ENCODE measurements at regions not wholly inside any gene's neighbourhood (a gene's known extent, or its start where the extent isn't known, plus 50 kb on each side); places are given as distances from the start of the nearest gene placed in this dataset.

DNA sequence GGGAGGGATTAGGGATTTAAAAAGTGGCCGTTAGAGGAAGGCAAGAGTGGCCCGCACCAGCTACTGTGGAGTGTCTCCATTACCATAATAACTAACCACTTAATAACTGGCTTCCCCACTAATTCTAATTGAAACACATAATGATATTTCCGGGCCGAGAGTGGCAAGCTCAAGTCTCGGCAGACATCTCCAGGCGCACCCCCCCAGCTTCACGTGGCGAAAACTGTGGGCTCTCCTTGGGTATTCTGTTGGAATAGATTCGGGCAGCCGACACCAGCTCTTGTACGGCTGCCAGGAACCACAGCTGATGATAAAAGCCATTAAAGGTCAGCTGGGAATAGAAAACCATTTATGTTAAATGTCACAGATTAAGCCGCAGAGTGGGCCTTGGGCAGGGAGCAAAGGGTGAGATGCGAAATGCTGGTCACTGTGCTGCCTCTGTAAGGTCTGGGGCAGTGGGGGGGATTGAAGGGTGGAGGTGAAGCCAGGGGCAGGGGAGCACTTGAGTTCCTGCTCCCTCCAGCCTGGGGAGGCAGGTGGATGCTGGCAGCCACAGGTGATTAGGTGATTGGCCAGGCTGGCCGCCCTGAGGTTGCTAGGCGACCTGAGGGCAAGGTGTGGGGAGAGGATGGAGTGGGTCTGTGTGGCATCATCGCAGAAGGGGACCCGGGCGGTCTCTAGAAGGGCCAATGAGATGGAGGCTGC, 115.6 kb upstream of the SDK2 start:
- no peak overlapping the region for H3K4me3 ChIP-seq (ENCODE audit: low read depth in 1 of 2, low read length in 2 of 2)
- H3K27ac ChIP-seq (ENCODE audit: low read depth in 2 of 2, low read length in 1 of 2), result no peak overlapping the region
- no peaks in the 10 kb centered on the region for H3K27me3 ChIP-seq (ENCODE audit: control insufficient read depth in 1 of 2, insufficient read depth in 2 of 2, low read length in 2 of 2)
- no peaks in the 10 kb centered on the region for H3K36me3 ChIP-seq (ENCODE audit: control insufficient read depth in 2 of 2, insufficient read depth in 2 of 2, low read length in 1 of 2)
- WGBS, 2 donors, result 60 to 70% methylated on average over 18 of the region's 18 CpGs
- no peaks in the 10 kb centered on the region for H3K9me3 ChIP-seq (ENCODE audit: control insufficient read depth in 2 of 2, insufficient read depth in 1 of 2, low read depth in 1 of 2, low read length in 1 of 2)
- H3K4me1 ChIP-seq (ENCODE audit: control insufficient read depth in 2 of 2, insufficient read depth in 2 of 2, low read length in 1 of 2), result no peaks in the 10 kb centered on the region

GRCh38 chr17:73760439-73760758, 116.2 kb upstream of the SDK2 start:
- H3K27ac ChIP-seq (ENCODE audit: low read depth in 2 of 2, low read length in 1 of 2), result no peak overlapping the region
- H3K36me3 ChIP-seq (ENCODE audit: control insufficient read depth in 2 of 2, insufficient read depth in 2 of 2, low read length in 1 of 2), result no peaks in the 10 kb centered on the region
- H3K9me3 ChIP-seq (ENCODE audit: control insufficient read depth in 2 of 2, insufficient read depth in 1 of 2, low read depth in 1 of 2, low read length in 1 of 2), result no peaks in the 10 kb centered on the region
- H3K4me1 ChIP-seq (ENCODE audit: control insufficient read depth in 2 of 2, insufficient read depth in 2 of 2, low read length in 1 of 2), result no peaks in the 10 kb centered on the region
- 67 to 80% methylated on average over 5 of the region's 5 CpGs for WGBS, 2 donors
- no peaks in the 10 kb centered on the region for H3K27me3 ChIP-seq (ENCODE audit: control insufficient read depth in 1 of 2, insufficient read depth in 2 of 2, low read length in 2 of 2)
- no peak overlapping the region for H3K4me3 ChIP-seq (ENCODE audit: low read depth in 1 of 2, low read length in 2 of 2)

DNA sequence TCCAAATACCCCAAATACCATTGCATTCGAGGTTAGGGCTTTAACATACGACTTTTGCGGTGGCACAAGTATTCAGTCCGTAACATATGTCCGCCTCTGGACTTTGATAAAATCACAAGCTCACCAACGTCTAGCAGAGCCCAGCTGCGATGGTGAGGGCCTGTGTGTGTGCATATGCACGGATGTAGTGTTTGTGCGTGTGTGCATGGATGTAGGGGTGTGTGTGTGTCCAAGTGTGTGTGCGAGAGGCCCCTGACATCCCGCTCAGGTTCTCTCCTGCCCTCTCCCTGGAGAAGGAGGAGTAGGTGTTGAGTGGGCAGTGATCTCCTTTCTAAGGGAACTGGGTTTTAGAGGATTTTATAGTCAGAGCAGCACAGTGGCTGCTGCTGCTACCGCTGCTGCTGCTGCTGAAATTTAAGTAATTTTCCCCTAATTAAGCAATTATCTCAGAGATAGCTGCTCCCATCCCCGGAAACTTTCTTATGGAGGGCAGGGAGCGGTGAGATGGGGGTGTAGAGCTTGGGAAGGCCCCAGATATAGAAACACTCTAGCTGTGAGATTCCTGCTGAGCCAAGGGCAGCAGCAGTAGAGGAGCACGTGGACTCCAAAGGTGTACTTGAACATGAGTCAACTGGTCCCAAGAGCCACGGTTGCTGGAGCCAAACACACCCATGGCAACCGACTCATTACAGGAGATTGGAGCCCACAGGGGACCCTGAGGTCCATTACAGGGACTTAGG, 121.7 kb upstream of the SDK2 start:
- Histone ChIP-seq H3K27ac (ENCODE audit: low read depth in 2 of 2, low read length in 1 of 2) (no peak overlapping the region), H3K36me3 (ENCODE audit: control insufficient read depth in 2 of 2, insufficient read depth in 2 of 2, low read length in 1 of 2) (no peaks in the 10 kb centered on the region), H3K4me1 (ENCODE audit: control insufficient read depth in 2 of 2, insufficient read depth in 2 of 2, low read length in 1 of 2) (peaks cover 0 to 4% of the 10 kb centered on the region in 2 donors), H3K9me3 (ENCODE audit: control insufficient read depth in 2 of 2, insufficient read depth in 1 of 2, low read depth in 1 of 2, low read length in 1 of 2) (no peaks in the 10 kb centered on the region), H3K27me3 (ENCODE audit: control insufficient read depth in 1 of 2, insufficient read depth in 2 of 2, low read length in 2 of 2) (no peaks in the 10 kb centered on the region), H3K4me3 (ENCODE audit: low read depth in 1 of 2, low read length in 2 of 2) (no peak overlapping the region)
- WGBS, 2 donors, result 82% methylated on average over 17 of the region's 17 CpGs

DNA sequence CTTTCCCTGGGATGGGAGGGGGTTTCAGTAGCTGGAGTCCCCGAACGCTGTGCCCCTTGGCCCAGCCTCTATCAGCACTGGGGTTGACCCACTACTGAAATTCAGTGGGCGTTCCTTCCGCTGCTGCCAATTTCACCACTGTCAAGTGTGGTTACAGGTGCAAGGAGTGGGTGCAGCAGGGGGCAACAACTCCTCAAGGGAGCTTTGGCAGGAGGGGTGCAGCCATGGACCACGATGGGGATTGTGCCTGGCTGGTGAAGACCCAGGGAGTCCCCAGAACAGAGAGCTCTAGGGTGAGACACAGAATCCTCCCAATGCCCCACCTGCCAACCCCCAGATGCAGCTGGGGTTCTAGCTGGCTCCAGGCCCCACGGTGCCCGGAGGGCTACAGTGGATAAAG, 123.5 kb upstream of the SDK2 start:
- WGBS, 2 donors, result 84 to 87% methylated on average over 7 of the region's 7 CpGs
- no peaks in the 10 kb centered on the region for H3K36me3 ChIP-seq (ENCODE audit: control insufficient read depth in 2 of 2, insufficient read depth in 2 of 2, low read length in 1 of 2)
- no peaks in the 10 kb centered on the region for H3K9me3 ChIP-seq (ENCODE audit: control insufficient read depth in 2 of 2, insufficient read depth in 1 of 2, low read depth in 1 of 2, low read length in 1 of 2)
- no peak overlapping the region for H3K4me3 ChIP-seq (ENCODE audit: low read depth in 1 of 2, low read length in 2 of 2)
- H3K27ac ChIP-seq (ENCODE audit: low read depth in 2 of 2, low read length in 1 of 2), result no peak overlapping the region
- no peaks in the 10 kb centered on the region for H3K27me3 ChIP-seq (ENCODE audit: control insufficient read depth in 1 of 2, insufficient read depth in 2 of 2, low read length in 2 of 2)
- peaks cover 0 to 4% of the 10 kb centered on the region in 2 donors for H3K4me1 ChIP-seq (ENCODE audit: control insufficient read depth in 2 of 2, insufficient read depth in 2 of 2, low read length in 1 of 2)

GRCh38 chr17:73768691-73769090, 124.4 kb upstream of the SDK2 start:
- Histone ChIP-seq H3K27me3 (ENCODE audit: control insufficient read depth in 1 of 2, insufficient read depth in 2 of 2, low read length in 2 of 2) (no peaks in the 10 kb centered on the region), H3K4me1 (ENCODE audit: control insufficient read depth in 2 of 2, insufficient read depth in 2 of 2, low read length in 1 of 2) (peaks cover 0 to 4% of the 10 kb centered on the region in 2 donors), H3K36me3 (ENCODE audit: control insufficient read depth in 2 of 2, insufficient read depth in 2 of 2, low read length in 1 of 2) (no peaks in the 10 kb centered on the region), H3K9me3 (ENCODE audit: control insufficient read depth in 2 of 2, insufficient read depth in 1 of 2, low read depth in 1 of 2, low read length in 1 of 2) (no peaks in the 10 kb centered on the region), H3K4me3 (ENCODE audit: low read depth in 1 of 2, low read length in 2 of 2) (no peak overlapping the region), H3K27ac (ENCODE audit: low read depth in 2 of 2, low read length in 1 of 2) (no peak overlapping the region)
- 58 to 71% methylated on average over 2 of the region's 2 CpGs for WGBS, 2 donors

DNA sequence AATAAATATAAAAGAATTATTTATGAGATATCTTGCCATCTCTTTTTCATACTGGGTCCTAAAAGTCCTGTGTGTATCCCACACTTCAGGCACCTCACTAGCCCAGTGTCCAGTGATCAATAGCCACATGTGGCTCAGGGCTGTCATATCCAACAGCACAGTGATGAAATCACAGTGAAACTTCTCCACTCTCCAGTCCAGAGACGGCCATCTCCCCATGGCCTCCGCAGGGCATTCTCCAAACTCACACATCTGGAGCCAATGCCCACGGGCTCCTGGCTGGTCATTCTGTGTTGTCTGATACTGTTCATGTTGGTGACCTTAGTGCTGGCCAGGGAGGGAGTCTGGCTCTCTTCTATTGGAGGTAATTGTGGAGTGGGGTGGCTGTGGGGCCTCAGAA, 125.2 kb upstream of the SDK2 start:
- no peak overlapping the region for H3K27ac ChIP-seq (ENCODE audit: low read depth in 2 of 2, low read length in 1 of 2)
- no peaks in the 10 kb centered on the region for H3K36me3 ChIP-seq (ENCODE audit: control insufficient read depth in 2 of 2, insufficient read depth in 2 of 2, low read length in 1 of 2)
- no peaks in the 10 kb centered on the region for H3K27me3 ChIP-seq (ENCODE audit: control insufficient read depth in 1 of 2, insufficient read depth in 2 of 2, low read length in 2 of 2)
- H3K4me3 ChIP-seq (ENCODE audit: low read depth in 1 of 2, low read length in 2 of 2), result no peak overlapping the region
- H3K4me1 ChIP-seq (ENCODE audit: control insufficient read depth in 2 of 2, insufficient read depth in 2 of 2, low read length in 1 of 2), result peaks cover 0 to 4% of the 10 kb centered on the region in 2 donors
- no peaks in the 10 kb centered on the region for H3K9me3 ChIP-seq (ENCODE audit: control insufficient read depth in 2 of 2, insufficient read depth in 1 of 2, low read depth in 1 of 2, low read length in 1 of 2)
- 77 to 80% methylated on average over 3 of the region's 3 CpGs for WGBS, 2 donors

DNA sequence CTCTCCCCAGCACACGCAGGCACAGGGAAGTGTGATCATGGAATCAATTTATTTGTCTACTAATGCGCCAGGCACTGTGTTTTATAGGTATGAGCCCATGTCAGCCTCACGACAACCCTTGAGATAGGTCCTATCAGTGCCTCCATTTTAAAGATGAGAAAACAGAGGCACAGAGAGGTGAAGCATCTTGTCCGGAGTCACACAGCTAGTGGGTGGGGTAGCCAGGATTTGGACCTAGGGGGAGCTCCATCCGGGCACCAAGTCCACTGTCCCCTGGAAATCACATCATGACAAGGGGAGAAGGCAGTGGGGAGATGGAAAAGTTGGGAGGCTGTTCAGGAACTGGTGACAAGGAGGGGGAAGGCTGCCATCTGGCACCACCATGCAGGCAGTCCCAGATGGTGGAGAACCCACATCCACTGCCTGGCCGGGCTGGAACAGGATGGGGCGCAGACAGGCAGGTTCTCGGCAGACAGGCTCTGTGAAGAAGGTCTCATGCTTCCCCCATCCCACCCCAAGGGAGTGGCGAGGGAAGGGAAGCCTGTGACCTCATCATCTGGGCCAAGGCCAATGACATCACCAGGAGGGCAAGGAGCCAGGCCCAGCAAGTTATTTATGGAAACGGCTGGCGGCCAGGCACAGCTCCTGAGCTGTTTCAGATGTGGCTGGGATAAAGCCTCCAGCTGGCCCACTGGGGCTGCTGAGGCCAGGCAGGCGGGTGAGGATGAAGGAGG, 126.0 kb upstream of the SDK2 start:
- Histone ChIP-seq H3K4me3 (ENCODE audit: low read depth in 1 of 2, low read length in 2 of 2) (no peak overlapping the region), H3K27ac (ENCODE audit: low read depth in 2 of 2, low read length in 1 of 2) (no peak overlapping the region), H3K4me1 (ENCODE audit: control insufficient read depth in 2 of 2, insufficient read depth in 2 of 2, low read length in 1 of 2) (peaks cover 0 to 4% of the 10 kb centered on the region in 2 donors), H3K36me3 (ENCODE audit: control insufficient read depth in 2 of 2, insufficient read depth in 2 of 2, low read length in 1 of 2) (no peaks in the 10 kb centered on the region), H3K27me3 (ENCODE audit: control insufficient read depth in 1 of 2, insufficient read depth in 2 of 2, low read length in 2 of 2) (no peaks in the 10 kb centered on the region), H3K9me3 (ENCODE audit: control insufficient read depth in 2 of 2, insufficient read depth in 1 of 2, low read depth in 1 of 2, low read length in 1 of 2) (no peaks in the 10 kb centered on the region)
- 37 to 42% methylated on average over 12 of the region's 12 CpGs for WGBS, 2 donors

GRCh38 chr17:73770849-73771229, 126.6 kb upstream of the SDK2 start:
- Histone ChIP-seq H3K4me1 (ENCODE audit: control insufficient read depth in 2 of 2, insufficient read depth in 2 of 2, low read length in 1 of 2) (peaks cover 0 to 4% of the 10 kb centered on the region in 2 donors), H3K27ac (ENCODE audit: low read depth in 2 of 2, low read length in 1 of 2) (no peak overlapping the region), H3K27me3 (ENCODE audit: control insufficient read depth in 1 of 2, insufficient read depth in 2 of 2, low read length in 2 of 2) (no peaks in the 10 kb centered on the region), H3K4me3 (ENCODE audit: low read depth in 1 of 2, low read length in 2 of 2) (no peak overlapping the region), H3K36me3 (ENCODE audit: control insufficient read depth in 2 of 2, insufficient read depth in 2 of 2, low read length in 1 of 2) (no peaks in the 10 kb centered on the region), H3K9me3 (ENCODE audit: control insufficient read depth in 2 of 2, insufficient read depth in 1 of 2, low read depth in 1 of 2, low read length in 1 of 2) (no peaks in the 10 kb centered on the region)
- 42 to 49% methylated on average over 5 to 6 of the region's 6 CpGs for WGBS, 2 donors

DNA sequence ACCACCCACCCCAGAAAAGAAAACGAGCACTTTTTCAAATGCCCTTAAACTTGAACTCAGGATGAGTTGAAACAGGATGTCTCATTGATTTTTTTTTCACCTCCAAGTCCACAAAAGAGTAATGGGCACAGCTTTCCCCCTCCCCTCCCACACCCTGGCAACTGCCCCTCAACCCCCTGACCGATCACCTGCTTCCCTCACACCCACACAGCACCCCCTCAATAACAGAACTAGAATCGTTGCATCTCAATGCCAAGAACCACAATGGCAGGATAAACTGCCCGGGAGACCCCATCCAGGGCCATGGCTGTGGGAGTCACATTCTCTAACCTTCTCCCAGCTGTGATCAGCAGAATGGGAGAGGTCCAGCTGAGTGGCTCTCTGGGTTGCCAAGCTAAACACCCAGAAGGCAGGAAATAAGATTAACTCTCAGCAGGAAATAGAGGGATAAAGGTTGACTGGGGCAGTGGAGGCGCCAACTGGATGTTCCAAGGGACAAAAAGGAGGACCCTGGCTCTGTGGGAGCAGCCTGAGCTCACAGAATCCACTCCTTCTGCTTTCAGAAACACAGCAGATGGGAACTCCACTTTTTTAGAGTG, 128.0 kb upstream of the SDK2 start:
- no peak overlapping the region for H3K4me3 ChIP-seq (ENCODE audit: low read depth in 1 of 2, low read length in 2 of 2)
- H3K27ac ChIP-seq (ENCODE audit: low read depth in 2 of 2, low read length in 1 of 2), result no peak overlapping the region
- WGBS, 2 donors, result 62 to 73% methylated on average over 5 of the region's 5 CpGs
- no peaks in the 10 kb centered on the region for H3K9me3 ChIP-seq (ENCODE audit: control insufficient read depth in 2 of 2, insufficient read depth in 1 of 2, low read depth in 1 of 2, low read length in 1 of 2)
- peaks cover 0 to 4% of the 10 kb centered on the region in 2 donors for H3K4me1 ChIP-seq (ENCODE audit: control insufficient read depth in 2 of 2, insufficient read depth in 2 of 2, low read length in 1 of 2)
- H3K36me3 ChIP-seq (ENCODE audit: control insufficient read depth in 2 of 2, insufficient read depth in 2 of 2, low read length in 1 of 2), result no peaks in the 10 kb centered on the region
- no peaks in the 10 kb centered on the region for H3K27me3 ChIP-seq (ENCODE audit: control insufficient read depth in 1 of 2, insufficient read depth in 2 of 2, low read length in 2 of 2)

Measured in esophagus (tissue), 2 donors.